Breast epithelium (tissue), 3 donors: ENCODE measurements at regions not wholly inside any gene's neighbourhood (a gene's known extent, or its start where the extent isn't known, plus 50 kb on each side); places are given as distances from the start of the nearest gene placed in this dataset.

Source experiments
- CTCF ChIP-seq, 3 donors: fragments of 450-650 bp; IDR thresholded peaks; one replicate each; pipeline ENCODE4 v1.5.1; 2016 to 2017; ENCODE audit warnings: antibody characterized with exemption in 3 of 3, mild to moderate bottlenecking in 3 of 3, moderate library complexity in 3 of 3
- POLR2A ChIP-seq: fragments of 450-650 bp; IDR thresholded peaks from one replicate; pipeline ENCODE4 v1.6.1; 2016; ENCODE audit warnings: antibody characterized with exemption, mild to moderate bottlenecking, moderate library complexity
- POLR2AphosphoS5 ChIP-seq, 3 donors: sonication (generic); formaldehyde crosslinking; IDR thresholded peaks; one replicate each; pipeline ENCODE4 v1.6.1; 2017; ENCODE audit warnings: antibody characterized with exemption in 3 of 3

- no peak for TF ChIP-seq POLR2A
- no peak for TF ChIP-seq CTCF (IDR thresholded peaks at IDR 0.05)
- TF ChIP-seq POLR2AphosphoS5 (IDR thresholded peaks at IDR 0.05): no peak
Observed at GRCh38 chrX:42603016-42603415, 174.9 kb downstream of the PPP1R2C start.
